HG02885 (cell line): ENCODE measurements at regions not wholly inside any gene's neighbourhood (a gene's known extent, or its start where the extent isn't known, plus 50 kb on each side); places are given as distances from the start of the nearest gene placed in this dataset.
"Not testable (repeated sequence)": the region's sequence is repeated elsewhere in the genome, so short reads cannot be mapped to it uniquely, and the experiment has no call there.

Source experiments
- ATAC-seq: cut with Tn5 transposase; IDR thresholded peaks from one replicate; pipeline ENCODE4 v1.9.1; 2021; ENCODE audit warnings: mild to moderate bottlenecking; ENCODE audit not compliant: unreplicated experiment, poor library complexity

GRCh38 chr14:27668531-27668930, 1070.7 kb upstream of the NOVA1 start:
- ATAC-seq = no peak

GRCh38 chr14:27672047-27672446, 1074.2 kb upstream of the NOVA1 start:
- ATAC-seq = no peak

- not testable (repeated sequence) for ATAC-seq
Measured at GRCh38 chr14:27672811-27673737, 1075.2 kb upstream of the NOVA1 start.

- no peak for ATAC-seq
Measured at GRCh38 chr14:27686137-27686536, 1080.5 kb upstream of the FOXG1 start.

GRCh38 chr14:27688841-27689444, 1077.6 kb upstream of the FOXG1 start:
- ATAC-seq = no peak

- no peak for ATAC-seq
Measured at GRCh38 chr14:27712364-27712763, 1054.2 kb upstream of the FOXG1 start.

GRCh38 chr14:27715561-27715960, 1051.0 kb upstream of the FOXG1 start:
- ATAC-seq = no peak

GRCh38 chr14:27721760-27722159, 1044.8 kb upstream of the FOXG1 start:
- no peak for ATAC-seq

- no peak for ATAC-seq
Measured at GRCh38 chr14:27725482-27725881, 1041.1 kb upstream of the FOXG1 start.

- no peak for ATAC-seq
Measured at GRCh38 chr14:27727251-27727770, 1039.3 kb upstream of the FOXG1 start.

- no peak for ATAC-seq
Measured at GRCh38 chr14:27730204-27730603, 1036.4 kb upstream of the FOXG1 start.

GRCh38 chr14:27739657-27740156, 1026.9 kb upstream of the FOXG1 start:
- no peak for ATAC-seq

- no peak for ATAC-seq
Measured at GRCh38 chr14:27750114-27750513, 1016.5 kb upstream of the FOXG1 start.

GRCh38 chr14:27757642-27758041, 1008.9 kb upstream of the FOXG1 start:
- ATAC-seq = not testable (repeated sequence)

GRCh38 chr14:27760367-27760766, 1006.2 kb upstream of the FOXG1 start:
- not testable (repeated sequence) for ATAC-seq

- ATAC-seq = not testable (repeated sequence)
Measured at GRCh38 chr14:27799066-27800028, 967.2 kb upstream of the FOXG1 start.

- ATAC-seq = not testable (repeated sequence)
Measured at GRCh38 chr14:27817746-27818430, 948.7 kb upstream of the FOXG1 start.

- not testable (repeated sequence) for ATAC-seq
Measured at GRCh38 chr14:27826149-27826548, 940.4 kb upstream of the FOXG1 start.

GRCh38 chr14:27831978-27832377, 934.6 kb upstream of the FOXG1 start:
- ATAC-seq = not testable (repeated sequence)
